ENCODE measurements at regions not wholly inside any gene's neighbourhood (a gene's known extent, or its start where the extent isn't known, plus 50 kb on each side); places are given as distances from the start of the nearest gene placed in this dataset.

DNA sequence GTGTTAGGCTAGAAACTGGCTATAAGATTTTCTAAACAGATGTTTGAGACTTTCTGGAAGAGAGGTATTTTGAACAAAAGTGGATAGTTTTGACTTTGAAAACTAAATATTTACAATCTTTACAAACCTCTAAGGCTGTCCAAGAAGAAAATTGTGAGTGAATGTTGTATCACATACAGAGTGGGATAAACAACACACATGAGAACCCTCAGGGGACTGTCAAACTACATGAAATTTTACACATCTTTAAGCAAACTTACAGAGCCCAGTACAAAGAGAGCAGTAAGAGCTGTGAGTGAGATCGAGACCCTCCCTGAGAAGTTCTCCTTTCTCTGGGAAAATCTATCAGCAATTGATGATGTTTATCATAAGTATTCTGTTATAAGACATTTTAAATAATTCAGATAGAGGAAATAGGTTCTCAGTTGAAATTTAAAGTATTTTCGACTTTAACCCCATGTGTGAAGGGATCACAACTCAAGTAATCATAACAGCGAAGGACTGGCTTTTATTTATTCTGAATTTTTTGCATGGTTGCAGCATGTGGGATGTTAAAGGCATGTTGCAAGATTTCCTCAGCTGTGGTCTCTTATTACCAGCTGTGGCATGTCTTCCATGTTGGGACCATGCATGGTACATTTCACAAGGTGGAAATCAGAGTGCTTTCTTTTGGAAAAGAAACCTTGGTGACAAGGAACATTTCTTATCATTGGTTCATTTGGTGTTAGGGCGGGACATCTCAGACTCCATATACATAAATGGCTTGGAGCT lies 264.0 kb upstream of the PRICKLE1 start:
- Histone ChIP-seq H3K4me3 (ENCODE audit: insufficient read depth, low read depth, low read length) (no peak overlapping the region), H3K27ac (ENCODE audit: insufficient read depth, low read depth, low read length, poor library complexity, severe bottlenecking) (no peak overlapping the region), H3K27me3 (ENCODE audit: control insufficient read depth, insufficient read depth, low read length, poor library complexity, severe bottlenecking) (no peaks in the 10 kb centered on the region), H3K4me1 (ENCODE audit: control insufficient read depth, insufficient read depth, low read length) (no peaks in the 10 kb centered on the region), H3K9me3 (ENCODE audit: control insufficient read depth, low read length) (no peaks in the 10 kb centered on the region), H3K36me3 (ENCODE audit: control insufficient read depth, insufficient read depth, low read length) (no peaks in the 10 kb centered on the region)
- 91 to 94% methylated on average over 3 to 4 of the region's 4 CpGs for WGBS, 2 experiments

DNA sequence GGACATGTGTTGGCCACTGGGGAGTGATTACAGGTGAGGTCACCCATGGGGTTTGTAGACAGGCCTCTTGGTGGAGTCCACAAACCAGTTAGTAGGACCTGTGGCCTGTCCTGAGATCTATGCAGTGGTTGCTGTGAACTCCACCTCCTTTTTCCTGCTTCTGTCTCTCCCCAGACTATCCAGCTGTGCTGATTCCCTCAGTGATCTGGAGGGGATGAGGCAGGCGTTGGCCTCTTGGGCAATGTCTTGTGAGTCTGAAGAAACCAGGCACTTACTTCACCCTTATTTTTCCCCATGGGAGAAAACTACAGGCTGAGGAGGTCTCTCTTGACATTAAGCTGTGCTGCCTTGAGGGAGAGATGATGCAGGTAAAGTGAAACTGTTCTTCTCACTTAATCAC lies 257.2 kb upstream of the PRICKLE1 start:
- Histone ChIP-seq H3K27ac (ENCODE audit: insufficient read depth, low read depth, low read length, poor library complexity, severe bottlenecking) (no peak overlapping the region), H3K4me3 (ENCODE audit: insufficient read depth, low read depth, low read length) (no peak overlapping the region), H3K27me3 (ENCODE audit: control insufficient read depth, insufficient read depth, low read length, poor library complexity, severe bottlenecking) (no peaks in the 10 kb centered on the region), H3K4me1 (ENCODE audit: control insufficient read depth, insufficient read depth, low read length) (no peaks in the 10 kb centered on the region), H3K9me3 (ENCODE audit: control insufficient read depth, low read length) (no peaks in the 10 kb centered on the region), H3K36me3 (ENCODE audit: control insufficient read depth, insufficient read depth, low read length) (no peaks in the 10 kb centered on the region)
- 78% methylated on average over 1 of the region's 1 CpG; no CpG with 5 or more reads in 1 of the 2 experiments for WGBS, 2 experiments

DNA sequence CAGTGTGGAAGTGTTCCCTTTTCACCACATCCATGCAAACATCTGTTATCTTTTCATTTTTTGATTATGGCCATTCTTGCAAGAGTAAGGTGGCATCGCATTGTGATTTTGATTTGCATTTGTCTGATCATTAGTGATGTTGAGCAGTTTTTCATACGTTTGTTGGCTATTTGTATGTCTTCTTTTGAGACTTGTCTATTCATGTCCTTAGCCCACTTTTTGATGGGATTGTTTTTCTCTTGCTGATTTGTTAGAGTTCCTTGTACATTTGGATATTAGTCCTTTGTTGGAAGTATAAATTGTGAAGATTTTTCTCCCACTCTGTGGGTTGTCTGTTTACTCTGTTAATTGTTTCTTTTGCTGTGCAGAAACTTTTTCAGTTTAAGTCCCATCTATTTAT lies 244.5 kb upstream of the PRICKLE1 start:
- Histone ChIP-seq H3K4me1 (ENCODE audit: control insufficient read depth, insufficient read depth, low read length) (no peaks in the 10 kb centered on the region), H3K36me3 (ENCODE audit: control insufficient read depth, insufficient read depth, low read length) (no peaks in the 10 kb centered on the region), H3K27me3 (ENCODE audit: control insufficient read depth, insufficient read depth, low read length, poor library complexity, severe bottlenecking) (no peaks in the 10 kb centered on the region), H3K9me3 (ENCODE audit: control insufficient read depth, low read length) (no peaks in the 10 kb centered on the region), H3K4me3 (ENCODE audit: insufficient read depth, low read depth, low read length) (no peak overlapping the region), H3K27ac (ENCODE audit: insufficient read depth, low read depth, low read length, poor library complexity, severe bottlenecking) (no peak overlapping the region)
- 94% methylated on average over 2 of the region's 2 CpGs for WGBS, 2 experiments

DNA sequence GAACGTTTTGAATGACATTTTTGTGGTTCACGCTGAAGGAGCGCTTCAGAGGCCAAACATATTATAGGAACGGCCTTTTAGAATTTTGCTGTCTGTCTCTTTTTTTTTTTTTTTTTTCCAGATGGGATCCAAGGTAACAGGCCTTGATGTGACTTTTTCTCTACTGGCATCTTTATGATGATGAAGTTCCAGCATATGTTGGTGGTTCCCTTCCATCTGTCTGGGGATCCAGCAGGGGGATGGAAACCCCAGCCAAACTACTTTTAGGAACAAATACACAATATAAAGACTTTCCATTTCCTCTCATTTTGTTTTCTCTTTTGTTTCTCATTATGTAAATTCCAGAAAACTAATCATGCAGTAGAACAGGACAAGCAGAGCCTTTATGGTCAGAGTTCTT lies 239.3 kb upstream of the PRICKLE1 start:
- Histone ChIP-seq H3K36me3 (ENCODE audit: control insufficient read depth, insufficient read depth, low read length) (no peaks in the 10 kb centered on the region), H3K4me3 (ENCODE audit: insufficient read depth, low read depth, low read length) (no peak overlapping the region)
- WGBS, 2 experiments: 95 to 98% methylated on average over 4 of the region's 4 CpGs

DNA sequence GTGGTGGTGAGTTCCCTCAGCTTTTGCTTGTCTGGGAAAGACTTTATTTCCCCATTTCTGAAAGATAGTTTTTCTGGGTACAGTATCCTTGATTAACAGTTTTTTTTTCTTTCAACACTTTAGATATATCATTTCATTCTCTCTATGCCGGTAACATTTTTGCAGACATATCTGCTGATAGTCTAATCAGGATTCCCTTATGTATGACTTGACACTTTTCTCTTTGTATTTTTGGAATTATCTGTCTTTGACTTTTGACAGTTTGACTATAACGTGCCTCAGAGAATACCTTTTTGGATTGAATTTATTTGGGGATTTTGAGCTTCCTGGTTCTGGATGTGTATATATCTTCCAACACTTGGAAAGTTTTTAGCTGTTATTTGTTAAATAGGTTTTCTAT lies 234.8 kb upstream of the PRICKLE1 start:
- no peaks in the 10 kb centered on the region for H3K4me1 ChIP-seq (ENCODE audit: control insufficient read depth, insufficient read depth, low read length)
- no peaks in the 10 kb centered on the region for H3K9me3 ChIP-seq (ENCODE audit: control insufficient read depth, low read length)
- 95 to 100% methylated on average over 1 to 2 of the region's 2 CpGs for WGBS, 2 experiments
- H3K36me3 ChIP-seq (ENCODE audit: control insufficient read depth, insufficient read depth, low read length): no peaks in the 10 kb centered on the region
- no peaks in the 10 kb centered on the region for H3K27me3 ChIP-seq (ENCODE audit: control insufficient read depth, insufficient read depth, low read length, poor library complexity, severe bottlenecking)
- H3K4me3 ChIP-seq (ENCODE audit: insufficient read depth, low read depth, low read length): no peak overlapping the region
- no peak overlapping the region for H3K27ac ChIP-seq (ENCODE audit: insufficient read depth, low read depth, low read length, poor library complexity, severe bottlenecking)

More for the DNA sequence above, 239.3 kb upstream of the PRICKLE1 start:
- Histone ChIP-seq H3K9me3 (ENCODE audit: control insufficient read depth, low read length) (no peaks in the 10 kb centered on the region), H3K27me3 (ENCODE audit: control insufficient read depth, insufficient read depth, low read length, poor library complexity, severe bottlenecking) (no peaks in the 10 kb centered on the region), H3K27ac (ENCODE audit: insufficient read depth, low read depth, low read length, poor library complexity, severe bottlenecking) (no peak overlapping the region), H3K4me1 (ENCODE audit: control insufficient read depth, insufficient read depth, low read length) (no peaks in the 10 kb centered on the region)

DNA sequence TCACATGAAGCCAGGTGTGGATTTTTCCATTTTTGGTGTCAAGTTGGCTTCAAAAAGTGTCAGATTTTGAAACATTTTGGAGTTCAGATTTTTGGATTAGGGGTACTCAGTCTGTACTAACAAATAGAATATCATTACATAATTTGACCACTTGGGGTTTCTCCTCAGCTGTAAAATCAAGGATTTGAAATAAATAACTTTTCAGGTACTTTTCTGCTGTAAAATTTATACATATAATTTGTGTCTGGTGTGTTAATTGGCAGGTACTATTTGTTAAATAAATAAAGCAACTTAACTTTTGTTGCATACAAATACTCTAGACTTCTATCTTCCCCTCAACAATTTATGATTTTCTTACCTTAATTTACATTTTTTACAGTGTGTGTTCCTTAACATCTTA lies 234.1 kb upstream of the PRICKLE1 start:
- Histone ChIP-seq H3K4me1 (ENCODE audit: control insufficient read depth, insufficient read depth, low read length) (no peaks in the 10 kb centered on the region), H3K27ac (ENCODE audit: insufficient read depth, low read depth, low read length, poor library complexity, severe bottlenecking) (no peak overlapping the region), H3K36me3 (ENCODE audit: control insufficient read depth, insufficient read depth, low read length) (no peaks in the 10 kb centered on the region), H3K9me3 (ENCODE audit: control insufficient read depth, low read length) (no peaks in the 10 kb centered on the region), H3K4me3 (ENCODE audit: insufficient read depth, low read depth, low read length) (no peak overlapping the region), H3K27me3 (ENCODE audit: control insufficient read depth, insufficient read depth, low read length, poor library complexity, severe bottlenecking) (no peaks in the 10 kb centered on the region)

DNA sequence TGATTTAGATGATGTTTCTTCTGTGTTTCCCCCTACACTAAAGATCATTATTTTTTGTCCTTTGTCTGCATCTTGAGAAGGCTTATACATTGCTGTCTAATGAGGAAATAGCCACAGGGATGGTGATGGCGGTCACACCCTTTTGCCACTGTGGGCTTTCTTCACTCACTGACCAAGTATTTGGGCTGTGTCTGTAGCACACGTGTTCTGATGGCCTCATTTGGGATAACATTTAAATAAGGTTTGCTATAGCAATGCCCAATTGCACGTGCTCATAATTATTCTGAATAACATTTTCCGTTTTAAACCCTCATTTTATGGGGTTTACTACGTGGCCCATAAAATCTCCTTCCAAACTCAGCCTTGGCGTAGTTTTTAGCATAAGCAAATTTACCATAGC lies 230.3 kb upstream of the PRICKLE1 start:
- H3K9me3 ChIP-seq (ENCODE audit: control insufficient read depth, low read length): no peaks in the 10 kb centered on the region
- no peaks in the 10 kb centered on the region for H3K27me3 ChIP-seq (ENCODE audit: control insufficient read depth, insufficient read depth, low read length, poor library complexity, severe bottlenecking)
- H3K4me1 ChIP-seq (ENCODE audit: control insufficient read depth, insufficient read depth, low read length): no peaks in the 10 kb centered on the region
- H3K27ac ChIP-seq (ENCODE audit: insufficient read depth, low read depth, low read length, poor library complexity, severe bottlenecking): no peak overlapping the region
- no peak overlapping the region for H3K4me3 ChIP-seq (ENCODE audit: insufficient read depth, low read depth, low read length)
- WGBS, 2 experiments: 74 to 77% methylated on average over 6 of the region's 6 CpGs
- H3K36me3 ChIP-seq (ENCODE audit: control insufficient read depth, insufficient read depth, low read length): no peaks in the 10 kb centered on the region

DNA sequence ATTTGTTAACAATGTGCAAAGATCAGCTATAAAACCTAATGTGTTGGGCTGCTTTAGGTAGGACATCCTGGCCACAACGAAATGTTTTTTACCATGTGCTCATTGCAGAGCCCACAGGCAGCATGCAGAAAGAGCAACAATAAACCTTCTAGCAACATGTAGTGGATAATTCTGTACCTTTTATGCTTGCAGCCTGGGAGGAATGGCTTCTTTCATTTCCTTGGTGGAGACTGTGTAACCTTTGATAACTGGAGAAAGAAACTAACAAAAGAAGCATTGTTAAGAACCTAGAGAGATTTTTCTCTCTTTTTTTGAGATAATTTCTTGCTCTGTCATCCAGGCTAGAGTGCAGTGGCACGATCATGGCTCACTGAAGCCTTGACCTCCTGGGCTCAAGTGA lies 225.5 kb upstream of the PRICKLE1 start:
- Histone ChIP-seq H3K36me3 (ENCODE audit: control insufficient read depth, insufficient read depth, low read length) (no peaks in the 10 kb centered on the region), H3K4me1 (ENCODE audit: control insufficient read depth, insufficient read depth, low read length) (no peaks in the 10 kb centered on the region), H3K27me3 (ENCODE audit: control insufficient read depth, insufficient read depth, low read length, poor library complexity, severe bottlenecking) (no peaks in the 10 kb centered on the region), H3K4me3 (ENCODE audit: insufficient read depth, low read depth, low read length) (no peak overlapping the region), H3K9me3 (ENCODE audit: control insufficient read depth, low read length) (no peaks in the 10 kb centered on the region), H3K27ac (ENCODE audit: insufficient read depth, low read depth, low read length, poor library complexity, severe bottlenecking) (no peak overlapping the region)
- 85 to 96% methylated on average over 2 of the region's 2 CpGs for WGBS, 2 experiments

DNA sequence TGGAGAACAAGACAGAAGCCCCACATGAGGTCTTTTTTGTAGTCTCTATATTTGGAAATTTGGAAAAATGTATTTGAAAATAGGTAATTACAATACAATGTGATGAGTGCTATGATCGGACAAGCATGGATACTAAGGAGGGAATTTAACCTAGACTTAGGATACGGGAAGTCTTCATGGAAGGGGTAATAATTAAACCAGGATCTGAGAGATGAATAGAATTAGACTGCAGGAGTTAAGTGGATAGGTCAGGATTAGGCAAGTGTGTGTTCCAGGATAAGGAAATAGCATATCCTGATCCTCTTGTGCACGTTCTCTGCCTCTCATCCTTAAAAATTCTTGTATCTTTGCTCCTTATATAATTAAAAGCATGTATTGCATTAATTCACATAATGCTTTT lies 223.3 kb upstream of the PRICKLE1 start:
- Histone ChIP-seq H3K4me1 (ENCODE audit: control insufficient read depth, insufficient read depth, low read length) (no peaks in the 10 kb centered on the region), H3K36me3 (ENCODE audit: control insufficient read depth, insufficient read depth, low read length) (no peaks in the 10 kb centered on the region), H3K27me3 (ENCODE audit: control insufficient read depth, insufficient read depth, low read length, poor library complexity, severe bottlenecking) (no peaks in the 10 kb centered on the region), H3K9me3 (ENCODE audit: control insufficient read depth, low read length) (no peaks in the 10 kb centered on the region), H3K27ac (ENCODE audit: insufficient read depth, low read depth, low read length, poor library complexity, severe bottlenecking) (no peak overlapping the region), H3K4me3 (ENCODE audit: insufficient read depth, low read depth, low read length) (no peak overlapping the region)
- 92 to 99% methylated on average over 2 to 3 of the region's 3 CpGs for WGBS, 2 experiments

DNA sequence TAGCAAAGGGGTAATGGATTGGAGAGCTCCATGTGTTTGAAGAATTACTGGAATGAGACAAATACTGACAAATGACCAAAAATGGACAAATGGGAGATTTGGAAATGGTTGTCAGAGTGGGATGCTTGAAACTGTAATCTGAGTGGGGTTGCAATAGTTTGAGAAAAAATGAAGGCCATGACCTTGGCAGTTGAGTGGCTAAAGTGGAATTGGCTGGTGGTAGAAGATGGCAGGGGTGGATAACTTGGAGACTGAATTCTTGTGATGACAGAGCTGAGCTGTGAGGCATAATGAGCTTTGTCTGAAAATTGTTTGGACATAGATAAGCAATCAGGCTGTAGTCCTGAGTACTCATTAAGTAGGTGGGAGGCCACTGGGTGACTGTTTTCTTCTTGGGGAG lies 222.5 kb upstream of the PRICKLE1 start:
- Histone ChIP-seq H3K36me3 (ENCODE audit: control insufficient read depth, insufficient read depth, low read length) (no peaks in the 10 kb centered on the region), H3K4me1 (ENCODE audit: control insufficient read depth, insufficient read depth, low read length) (no peaks in the 10 kb centered on the region), H3K4me3 (ENCODE audit: insufficient read depth, low read depth, low read length) (no peak overlapping the region), H3K27me3 (ENCODE audit: control insufficient read depth, insufficient read depth, low read length, poor library complexity, severe bottlenecking) (no peaks in the 10 kb centered on the region), H3K27ac (ENCODE audit: insufficient read depth, low read depth, low read length, poor library complexity, severe bottlenecking) (no peak overlapping the region), H3K9me3 (ENCODE audit: control insufficient read depth, low read length) (no peaks in the 10 kb centered on the region)

DNA sequence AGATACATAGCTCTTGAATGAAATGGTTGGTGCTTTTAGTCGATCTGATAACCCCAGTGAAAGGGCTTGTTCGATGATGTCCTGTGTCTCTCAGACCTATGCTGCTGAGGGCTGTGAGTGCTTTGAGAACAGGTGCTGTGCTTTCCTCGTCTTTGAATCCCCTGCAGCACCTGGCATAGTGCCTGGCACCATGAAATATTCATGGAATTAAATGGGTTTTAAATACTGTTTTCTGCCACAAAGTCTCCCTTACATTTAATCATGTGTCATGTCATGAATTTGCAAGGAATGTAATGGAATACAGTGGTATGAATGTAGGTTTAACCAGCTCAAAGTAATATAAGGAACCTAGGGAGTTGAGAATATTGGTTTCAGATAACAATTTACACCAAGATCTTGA lies 220.5 kb upstream of the PRICKLE1 start:
- Histone ChIP-seq H3K36me3 (ENCODE audit: control insufficient read depth, insufficient read depth, low read length) (no peaks in the 10 kb centered on the region), H3K4me1 (ENCODE audit: control insufficient read depth, insufficient read depth, low read length) (no peaks in the 10 kb centered on the region), H3K27me3 (ENCODE audit: control insufficient read depth, insufficient read depth, low read length, poor library complexity, severe bottlenecking) (no peaks in the 10 kb centered on the region), H3K4me3 (ENCODE audit: insufficient read depth, low read depth, low read length) (no peak overlapping the region), H3K9me3 (ENCODE audit: control insufficient read depth, low read length) (no peaks in the 10 kb centered on the region), H3K27ac (ENCODE audit: insufficient read depth, low read depth, low read length, poor library complexity, severe bottlenecking) (no peak overlapping the region)
- 78 to 93% methylated on average over 3 of the region's 3 CpGs for WGBS, 2 experiments
